Mesenchymal stem cell (in vitro differentiated cells and primary cell): ENCODE measurements at regions not wholly inside any gene's neighbourhood (a gene's known extent, or its start where the extent isn't known, plus 50 kb on each side); places are given as distances from the start of the nearest gene placed in this dataset.

Experiments
- DNase-seq: peaks from one replicate; pipeline ENCODE4 v3.0.0-alpha.2; 2013
- H2AFZ ChIP-seq: one replicate; pipeline ENCODE4 v1.6.1; 2013; ENCODE audit warnings: low read depth, mild to moderate bottlenecking, control low read depth, inconsistent platforms, low read length, moderate library complexity
- H2AK5ac ChIP-seq: 2 replicates; pipeline ENCODE4 v1.6.1; 2013; ENCODE audit warnings: low read length, moderate library complexity, mild to moderate bottlenecking, inconsistent platforms; ENCODE audit not compliant: severe bottlenecking
- H2BK120ac ChIP-seq: one replicate; pipeline ENCODE4 v1.6.1; 2013; ENCODE audit warnings: low read depth, mild to moderate bottlenecking, inconsistent platforms, low read length, moderate library complexity
- H2BK12ac ChIP-seq, 2 experiments: one replicate each; pipeline ENCODE4 v1.6.1; 2013; ENCODE audit warnings: inconsistent platforms in 2 of 2, low read length in 2 of 2, mild to moderate bottlenecking in 2 of 2, moderate library complexity in 2 of 2, control low read depth in 1 of 2
- H2BK15ac ChIP-seq: one replicate; pipeline ENCODE4 v1.6.1; 2013; ENCODE audit warnings: mild to moderate bottlenecking, low read depth, inconsistent platforms; ENCODE audit not compliant: poor library complexity, severe bottlenecking
- H2BK5ac ChIP-seq: 2 replicates; pipeline ENCODE4 v1.6.1; 2013; ENCODE audit warnings: low read depth, mild to moderate bottlenecking, low read length, control low read depth, inconsistent platforms; ENCODE audit not compliant: poor library complexity, severe bottlenecking
- H3K14ac ChIP-seq, 2 experiments: one replicate each; pipeline ENCODE4 v1.6.1; 2013; ENCODE audit warnings: inconsistent platforms in 2 of 2, low read length in 2 of 2, control low read depth in 1 of 2, mild to moderate bottlenecking in 1 of 2, moderate library complexity in 1 of 2
- H3K18ac ChIP-seq, 2 experiments: one replicate each; pipeline ENCODE4 v1.6.1; 2013; ENCODE audit warnings: inconsistent platforms in 2 of 2, low read length in 2 of 2, control low read depth in 1 of 2, low read depth in 1 of 2, mild to moderate bottlenecking in 1 of 2
- H3K23ac ChIP-seq, 2 experiments: one replicate each; pipeline ENCODE4 v1.6.1; 2013; ENCODE audit warnings: inconsistent platforms in 2 of 2, low read length in 2 of 2, mild to moderate bottlenecking in 2 of 2, moderate library complexity in 2 of 2, control low read depth in 1 of 2
- H3K27ac ChIP-seq: 2 replicates; pipeline ENCODE4 v1.5.1; 2013; ENCODE audit warnings: mild to moderate bottlenecking, moderate library complexity, low read length, control low read depth, inconsistent platforms; ENCODE audit not compliant: poor library complexity, severe bottlenecking
- H3K27me3 ChIP-seq, 2 experiments: 2 replicates each; pipeline versions ENCODE4 v1.6.1 to v1.7.0; 2013; ENCODE audit warnings: low read length in 2 of 2, mild to moderate bottlenecking in 2 of 2, moderate library complexity in 2 of 2, control low read depth in 1 of 2, inconsistent platforms in 1 of 2; ENCODE audit not compliant: control insufficient read depth in 1 of 2, insufficient read depth in 1 of 2
- H3K36me3 ChIP-seq, 2 experiments: 2 replicates each; pipeline versions ENCODE4 v1.6.1 to v1.7.0; 2013; ENCODE audit warnings: low read length in 2 of 2, control low read depth in 1 of 2, inconsistent platforms in 1 of 2, low read depth in 1 of 2, mild to moderate bottlenecking in 1 of 2; ENCODE audit not compliant: insufficient read depth in 2 of 2, control insufficient read depth in 1 of 2
- H3K4ac ChIP-seq, 2 experiments: one replicate each; pipeline ENCODE4 v1.6.1; 2013; ENCODE audit warnings: inconsistent platforms in 2 of 2, low read length in 2 of 2, mild to moderate bottlenecking in 2 of 2, moderate library complexity in 2 of 2, control low read depth in 1 of 2, low read depth in 1 of 2
- H3K4me1 ChIP-seq: 2 replicates; pipeline ENCODE4 v1.6.1; 2013; ENCODE audit warnings: low read depth, low read length, control low read depth; ENCODE audit not compliant: control insufficient read depth, insufficient read depth
- H3K4me2 ChIP-seq: 2 replicates; pipeline ENCODE4 v1.6.1; 2013; ENCODE audit warnings: low read length, mild to moderate bottlenecking, inconsistent platforms; ENCODE audit not compliant: poor library complexity, severe bottlenecking
- H3K4me3 ChIP-seq, 2 experiments: 2 replicates each; pipeline versions ENCODE4 v1.5.1 to v1.7.0; 2013; ENCODE audit warnings: low read length in 2 of 2, mild to moderate bottlenecking in 2 of 2, control low read depth in 1 of 2, low read depth in 1 of 2; ENCODE audit not compliant: insufficient read depth in 1 of 2
- H3K79me1 ChIP-seq: replicated peaks from 2 replicates; pipeline ENCODE4 v1.6.1; 2013; ENCODE audit warnings: mild to moderate bottlenecking, control low read depth, low read length, inconsistent platforms; ENCODE audit not compliant: poor library complexity, severe bottlenecking
- H3K9ac ChIP-seq: 2 replicates; pipeline ENCODE4 v1.7.0; 2013; ENCODE audit warnings: mild to moderate bottlenecking, low read length, moderate library complexity
- H3K9me3 ChIP-seq: 2 replicates; pipeline ENCODE4 v1.7.0; 2013; ENCODE audit warnings: mild to moderate bottlenecking, low read length; ENCODE audit not compliant: control insufficient read depth
- H4K8ac ChIP-seq: one replicate; pipeline ENCODE4 v1.6.1; 2013; ENCODE audit warnings: inconsistent platforms, mild to moderate bottlenecking, low read length, moderate library complexity
- H4K91ac ChIP-seq: one replicate; pipeline ENCODE4 v1.6.1; 2013; ENCODE audit warnings: mild to moderate bottlenecking, low read length, inconsistent platforms
- WGBS: methylation state at CpG from one replicate; pipeline ENCODE4 v1.1.7; 2013; ENCODE audit warnings: mixed read lengths; 5-methylcytosine and 5-hydroxymethylcytosine counted together

- H2BK12ac ChIP-seq, result no peak overlapping the region
- H3K36me3 ChIP-seq, result no peaks in the 10 kb centered on the region
- H3K4me2 ChIP-seq, result no peak overlapping the region
- H4K8ac ChIP-seq, result no peak overlapping the region
- H2BK5ac ChIP-seq, result no peak overlapping the region
- no peak overlapping the region for H2BK120ac ChIP-seq
- WGBS, result 71% methylated on average over 22 of the region's 22 CpGs
- no peak overlapping the region for H3K18ac ChIP-seq
- no peak overlapping the region for H2AK5ac ChIP-seq
- no peak overlapping the region for H3K27ac ChIP-seq
- H2AFZ ChIP-seq, result no peak overlapping the region
- no peak overlapping the region for H3K4ac ChIP-seq
- H3K14ac ChIP-seq, result no peak overlapping the region
- H3K4me1 ChIP-seq, result peaks cover 3% of the 10 kb centered on the region
- no peak overlapping the region for H2BK15ac ChIP-seq
- no peak for DNase-seq
- no peaks in the 10 kb centered on the region for H3K9me3 ChIP-seq
- H3K27me3 ChIP-seq, result peaks cover 5 to 40% of the 10 kb centered on the region in 2 experiments
- H3K23ac ChIP-seq, result no peak overlapping the region
- no peak overlapping the region for H4K91ac ChIP-seq
- no peak overlapping the region for H3K4me3 ChIP-seq
- H3K79me1 ChIP-seq, result no peaks in the 10 kb centered on the region
- no peak overlapping the region for H3K9ac ChIP-seq
These were observed 66.0 kb downstream of the MATN1 start for GRCh38 chr1:30657131-30658013.

- Histone ChIP-seq H2BK5ac (no peak overlapping the region), H3K79me1 (no peaks in the 10 kb centered on the region), H3K9ac (no peak overlapping the region), H3K4ac (no peak overlapping the region), H2AFZ (no peak overlapping the region), H3K27ac (no peak overlapping the region), H2BK12ac (no peak overlapping the region), H4K91ac (no peak overlapping the region), H2BK15ac (no peak overlapping the region), H3K4me2 (no peak overlapping the region), H3K4me3 (no peak overlapping the region), H3K18ac (no peak overlapping the region), H3K36me3 (no peaks in the 10 kb centered on the region), H3K23ac (no peak overlapping the region), H3K9me3 (no peaks in the 10 kb centered on the region), H4K8ac (no peak overlapping the region), H2BK120ac (no peak overlapping the region), H3K27me3 (peaks cover 8 to 36% of the 10 kb centered on the region in 2 experiments), H3K4me1 (peaks cover 3% of the 10 kb centered on the region), H3K14ac (no peak overlapping the region), H2AK5ac (no peak overlapping the region)
- WGBS, result 81% methylated on average over 26 of the region's 27 CpGs
- no peak for DNase-seq
These were observed 67.0 kb downstream of the MATN1 start for GRCh38 chr1:30656171-30656940.

- Histone ChIP-seq H2BK5ac (no peak overlapping the region), H2AFZ (no peak overlapping the region), H3K23ac (no peak overlapping the region), H2BK15ac (no peak overlapping the region), H3K14ac (no peak overlapping the region), H3K4me2 (no peak overlapping the region), H3K36me3 (no peaks in the 10 kb centered on the region), H3K4me1 (peaks cover 3% of the 10 kb centered on the region), H2AK5ac (no peak overlapping the region), H3K79me1 (no peaks in the 10 kb centered on the region), H2BK120ac (no peak overlapping the region), H3K4ac (no peak overlapping the region), H4K91ac (no peak overlapping the region), H3K18ac (no peak overlapping the region), H3K9ac (no peak overlapping the region), H3K4me3 (no peak overlapping the region), H3K27ac (no peak overlapping the region), H2BK12ac (no peak overlapping the region), H3K9me3 (no peaks in the 10 kb centered on the region), H4K8ac (no peak overlapping the region), H3K27me3 (peaks cover 8 to 32% of the 10 kb centered on the region in 2 experiments)
- no peak for DNase-seq
- 82% methylated on average over 1 of the region's 3 CpGs for WGBS
These were observed 67.7 kb downstream of the MATN1 start for GRCh38 chr1:30655672-30656071.

GRCh38 chr1:30654188-30654587 lies 69.2 kb downstream of the MATN1 start:
- no peak overlapping the region for H2AFZ ChIP-seq
- no peak overlapping the region for H3K4me2 ChIP-seq
- no peak overlapping the region for H3K27ac ChIP-seq
- H3K18ac ChIP-seq, result no peak overlapping the region
- peaks cover 3% of the 10 kb centered on the region for H3K4me1 ChIP-seq
- H3K79me1 ChIP-seq, result no peaks in the 10 kb centered on the region
- no peak overlapping the region for H3K4ac ChIP-seq
- no peak overlapping the region for H2AK5ac ChIP-seq
- no peak overlapping the region for H2BK5ac ChIP-seq
- no peak for DNase-seq
- H2BK15ac ChIP-seq, result no peak overlapping the region
- H3K36me3 ChIP-seq, result no peaks in the 10 kb centered on the region
- H3K9me3 ChIP-seq, result no peaks in the 10 kb centered on the region
- peaks cover 8 to 31% of the 10 kb centered on the region in 2 experiments for H3K27me3 ChIP-seq
- no peak overlapping the region for H3K14ac ChIP-seq
- no peak overlapping the region for H4K8ac ChIP-seq
- WGBS, result 82% methylated on average over 5 of the region's 5 CpGs
- H3K9ac ChIP-seq, result no peak overlapping the region
- H2BK12ac ChIP-seq, result no peak overlapping the region
- no peak overlapping the region for H3K4me3 ChIP-seq
- H3K23ac ChIP-seq, result no peak overlapping the region
- H4K91ac ChIP-seq, result no peak overlapping the region
- H2BK120ac ChIP-seq, result no peak overlapping the region
